Fibroblast of skin of back (primary cell): ENCODE measurements at regions not wholly inside any gene's neighbourhood (a gene's known extent, or its start where the extent isn't known, plus 50 kb on each side); places are given as distances from the start of the nearest gene placed in this dataset.

Source experiments
- DNase-seq: peaks from one replicate; pipeline ENCODE4 v3.0.0-alpha.2; 2013

DNA sequence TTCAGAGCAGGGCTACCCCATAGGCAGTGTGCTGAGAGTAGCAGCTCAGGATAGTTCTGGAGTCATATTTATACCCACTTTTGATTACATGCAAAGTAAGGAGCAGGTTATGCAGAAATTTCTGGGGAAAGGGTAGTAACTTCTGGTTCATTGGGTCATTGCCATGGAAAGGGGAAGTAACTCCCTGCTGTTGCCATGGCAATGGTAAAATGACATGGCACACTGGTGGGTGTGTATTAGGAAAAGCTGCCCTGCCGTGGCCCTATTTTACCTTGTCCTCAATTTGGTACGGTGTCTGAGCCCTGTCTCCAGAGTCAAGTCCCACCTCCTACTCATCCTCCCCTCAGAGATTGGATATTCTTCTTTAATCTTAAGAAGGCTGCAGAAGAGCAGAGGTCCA, 526.7 kb upstream of the TYRP1 start:
- no peak for DNase-seq

DNA sequence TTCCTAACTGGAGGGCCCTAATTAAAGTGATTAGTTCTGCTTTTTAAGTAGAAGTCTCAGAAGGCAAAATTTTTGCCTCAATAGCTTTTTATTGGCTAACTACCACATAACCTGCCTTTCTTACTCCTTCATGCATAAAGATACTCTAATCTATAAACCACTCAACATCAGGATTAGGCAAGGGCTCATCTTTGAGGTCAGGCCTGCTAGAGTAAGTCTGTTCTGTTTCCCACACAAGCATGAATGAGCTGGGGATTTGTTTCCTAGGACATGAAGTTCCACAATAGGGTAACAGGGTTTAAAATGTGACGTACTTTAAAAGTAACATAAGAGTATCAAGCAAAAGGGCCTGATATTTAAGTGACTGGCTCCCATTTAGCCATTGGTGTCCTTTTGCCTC, 522.7 kb upstream of the TYRP1 start:
- no peak for DNase-seq

DNA sequence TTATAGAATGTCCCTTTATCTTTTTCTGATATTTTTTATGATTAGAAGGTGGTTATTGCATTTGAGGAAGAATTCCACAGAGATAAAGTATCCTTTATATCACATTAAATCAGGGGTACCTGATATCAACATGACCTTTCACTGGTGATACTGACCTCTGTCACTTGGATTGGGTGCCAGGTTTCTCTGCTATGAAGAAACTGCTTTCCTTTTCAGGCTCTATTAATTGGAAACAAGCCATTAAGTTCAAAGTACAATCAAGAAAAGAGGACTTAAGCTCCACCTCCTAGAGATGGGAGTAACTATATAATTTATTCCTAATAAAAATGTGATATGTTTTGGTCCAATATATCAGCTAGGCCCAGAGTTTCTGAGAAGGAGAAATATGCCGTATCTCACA, 514.6 kb upstream of the TYRP1 start:
- no peak for DNase-seq

DNA sequence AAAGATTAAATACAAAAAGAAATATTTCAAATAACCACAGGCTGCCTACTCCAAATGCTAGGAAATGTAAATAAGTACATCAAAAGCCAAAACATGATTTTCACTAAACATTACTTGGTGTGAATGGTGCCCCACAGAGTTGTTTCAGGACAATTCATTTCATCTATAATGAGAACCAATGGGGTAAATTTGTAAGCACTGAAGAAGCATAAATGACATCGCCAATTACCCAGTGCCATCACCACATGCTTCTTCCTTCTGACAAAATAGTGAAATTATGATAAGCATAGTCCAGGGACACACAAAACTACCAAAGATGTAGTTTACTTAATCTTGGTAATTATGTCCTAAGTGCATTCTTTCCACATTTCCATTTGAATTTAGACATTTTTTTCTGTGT, 510.4 kb upstream of the TYRP1 start:
- no peak for DNase-seq

DNA sequence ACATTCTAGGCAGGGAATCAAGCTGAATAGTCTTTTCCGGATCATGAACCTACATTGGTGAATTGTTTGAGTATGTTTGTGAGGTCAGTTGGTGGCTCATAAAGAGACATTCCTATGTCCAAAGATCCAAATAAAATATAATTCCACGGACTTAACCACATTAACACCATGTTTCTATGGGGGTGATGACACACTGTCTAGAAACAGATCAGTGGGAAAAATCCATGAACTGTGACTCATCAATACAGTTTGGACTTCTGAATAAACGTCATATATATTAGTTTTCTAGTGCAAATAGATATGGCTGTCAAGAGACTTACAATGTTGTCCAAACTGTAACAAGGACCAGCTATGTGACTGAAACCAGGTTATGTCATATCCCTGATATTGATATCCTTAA, 509.9 kb upstream of the TYRP1 start:
- DNase-seq: peak; percentile 80

DNA sequence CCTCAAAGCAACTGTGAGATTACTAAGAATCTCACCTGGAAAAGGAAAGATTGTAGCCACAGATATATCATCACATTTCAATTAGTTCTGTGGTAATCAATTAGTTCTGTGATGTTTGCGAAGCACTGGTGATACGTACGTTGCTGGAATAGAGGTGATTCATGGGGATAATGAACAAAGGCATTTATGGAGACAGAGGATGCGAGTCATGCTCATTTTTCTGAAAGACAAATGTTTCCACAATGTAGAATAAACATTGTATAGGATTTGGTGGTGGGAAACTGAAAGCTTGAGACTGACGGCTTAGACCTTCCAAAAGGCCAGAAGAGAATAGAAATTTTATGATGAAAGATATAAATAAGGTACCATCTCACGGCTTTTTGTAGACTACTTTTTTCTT, 507.3 kb upstream of the TYRP1 start:
- peak; percentile 82 for DNase-seq

DNA sequence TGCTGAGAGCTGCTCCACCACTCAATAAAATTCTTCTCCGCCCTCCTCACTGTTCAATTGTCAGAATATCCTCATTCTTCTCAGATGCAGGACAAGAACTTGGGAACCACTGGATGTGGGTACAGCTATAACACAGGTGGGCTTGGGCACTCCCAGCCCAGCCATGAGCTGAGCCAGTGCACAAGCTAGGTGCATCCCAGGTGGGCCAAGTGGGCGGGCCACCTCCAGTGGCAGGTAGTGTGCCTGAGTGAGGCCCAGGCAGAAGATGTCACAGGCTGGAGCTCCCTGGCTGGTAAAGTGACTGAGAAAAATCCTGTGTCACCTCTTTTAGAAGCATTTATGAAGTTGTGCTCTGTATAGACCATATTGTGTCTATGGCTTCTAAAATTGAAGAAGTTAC, 501.6 kb upstream of the TYRP1 start:
- DNase-seq: no peak

DNA sequence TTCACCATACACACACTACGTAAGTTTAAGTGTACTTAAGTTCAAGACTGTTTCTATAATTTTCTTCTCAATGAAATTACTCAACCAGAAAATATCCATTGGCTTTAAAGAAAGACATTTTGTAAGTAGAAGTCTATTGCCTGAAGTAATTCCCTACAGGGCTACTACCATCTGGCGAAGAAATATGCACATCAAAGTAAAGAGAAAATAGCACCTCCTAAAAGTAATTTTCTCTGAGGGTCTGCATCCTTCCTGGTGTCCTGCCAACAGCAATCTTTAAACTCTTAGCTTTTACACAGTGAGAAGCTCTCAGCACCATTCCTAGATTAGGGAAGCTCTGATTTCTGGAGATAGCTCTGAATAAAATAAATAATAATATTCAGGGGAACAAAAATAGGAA, 498.5 kb upstream of the TYRP1 start:
- no peak for DNase-seq

DNA sequence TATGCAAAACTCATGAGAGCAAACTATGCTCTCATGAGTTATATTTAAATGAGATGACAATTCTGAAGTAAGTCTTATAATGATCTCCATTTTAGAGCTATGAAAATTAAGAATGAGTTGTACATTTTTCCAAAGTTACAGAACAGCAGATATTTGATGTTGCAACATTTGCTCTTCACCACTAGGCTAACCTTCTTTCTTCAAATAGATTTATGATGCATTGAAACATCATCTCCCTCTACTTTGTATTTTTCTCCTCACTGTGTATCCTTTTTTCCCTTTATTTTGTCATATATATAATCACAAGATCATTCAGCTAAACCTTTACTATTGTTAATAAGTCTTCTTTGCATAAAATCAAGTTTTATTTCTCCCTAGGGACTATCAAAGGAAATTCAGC, 497.7 kb upstream of the TYRP1 start:
- no peak for DNase-seq

DNA sequence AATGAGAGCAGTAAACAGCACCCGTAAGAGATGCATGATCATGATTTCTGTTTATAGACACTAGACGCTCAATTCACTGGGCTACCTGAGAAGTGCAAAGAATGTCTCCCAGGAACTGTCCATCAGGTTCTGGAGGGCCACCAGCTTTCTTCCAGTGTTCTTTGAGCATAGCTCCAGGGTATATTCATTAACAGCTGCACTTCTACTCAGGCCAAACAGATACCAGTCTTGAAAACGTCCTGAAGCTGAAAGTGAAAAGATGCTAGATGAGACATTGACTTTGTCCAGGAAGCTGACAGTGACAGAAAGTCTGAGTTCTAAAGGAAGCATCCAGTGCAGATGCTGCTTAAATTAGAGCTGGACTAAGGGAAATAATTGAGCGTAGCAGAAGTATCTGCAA, 488.7 kb upstream of the TYRP1 start:
- DNase-seq: no peak

DNA sequence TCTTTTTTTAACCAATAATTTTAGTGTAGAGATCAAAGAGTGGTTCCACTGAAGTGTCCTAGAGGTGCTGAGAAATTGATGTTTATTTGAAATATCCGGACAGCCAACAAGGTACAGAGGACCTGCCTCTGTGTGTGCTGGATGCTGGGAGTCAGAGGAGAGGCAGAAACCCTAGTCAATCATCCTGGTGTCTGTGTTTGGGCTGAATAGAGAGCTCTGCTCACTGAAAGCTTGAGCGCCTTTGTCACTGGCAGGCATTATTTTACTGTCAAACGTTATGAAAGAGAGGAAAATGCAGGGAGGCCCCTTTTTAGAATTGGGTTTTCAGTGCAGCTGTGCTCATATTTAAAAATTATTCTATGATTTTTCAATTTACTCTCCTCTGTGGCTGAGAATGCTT, 480.3 kb upstream of the TYRP1 start:
- DNase-seq: no peak

DNA sequence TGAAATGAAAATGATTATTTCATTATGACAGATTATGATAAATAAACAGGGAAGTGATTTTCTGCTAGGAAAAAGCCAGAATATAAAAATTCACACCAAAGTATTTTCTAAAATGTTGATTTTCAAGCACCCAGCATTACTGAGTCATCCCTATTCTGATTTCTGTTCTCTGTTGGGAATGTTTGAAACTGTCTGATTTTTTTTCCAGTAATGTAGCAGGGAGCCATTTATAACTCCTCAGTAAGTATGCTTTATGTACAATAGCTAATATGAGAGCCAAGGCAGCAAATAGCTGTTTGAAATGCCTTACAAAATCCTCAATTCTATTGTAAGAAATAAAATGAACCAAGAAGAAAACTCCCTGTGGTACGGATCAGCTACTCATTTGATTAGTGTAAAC, 471.7 kb upstream of the TYRP1 start:
- no peak for DNase-seq

DNA sequence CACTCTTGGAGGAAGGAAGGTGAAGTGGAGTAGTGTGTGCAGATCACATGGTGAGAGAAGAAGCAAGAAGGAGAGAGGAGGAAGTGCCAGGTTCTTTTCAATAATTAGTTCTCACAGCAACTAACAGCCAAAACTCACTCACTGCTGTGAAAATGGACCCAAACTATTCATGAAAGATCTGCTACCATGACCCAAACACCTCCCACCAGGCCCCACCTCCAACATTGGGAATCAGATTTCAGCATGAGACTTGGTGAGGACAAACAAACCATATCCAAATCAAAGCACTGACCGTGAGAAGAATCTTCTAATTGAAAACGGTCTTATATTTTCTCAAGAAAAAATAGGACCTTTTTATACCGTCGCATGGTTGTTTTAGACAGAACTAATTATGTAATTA, 468.7 kb upstream of the TYRP1 start:
- no peak for DNase-seq

DNA sequence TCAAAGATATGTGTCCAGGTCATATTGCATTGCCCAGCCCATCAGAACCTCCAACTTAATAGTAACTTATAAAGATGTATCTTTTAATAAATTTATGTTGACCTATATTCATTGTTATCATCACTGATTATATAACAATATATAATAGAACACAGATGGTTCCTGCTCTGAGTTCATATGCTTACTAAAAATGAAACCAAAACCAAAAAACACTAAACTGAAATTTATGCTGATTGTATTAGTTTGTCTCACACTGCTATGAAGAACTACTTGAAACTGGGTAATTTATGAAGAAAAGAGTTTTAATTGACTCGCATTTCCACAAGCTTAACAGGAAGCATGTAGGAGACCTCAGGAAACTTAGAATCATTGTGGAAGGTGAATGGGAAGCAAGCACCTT, 462.5 kb upstream of the TYRP1 start:
- DNase-seq: no peak

DNA sequence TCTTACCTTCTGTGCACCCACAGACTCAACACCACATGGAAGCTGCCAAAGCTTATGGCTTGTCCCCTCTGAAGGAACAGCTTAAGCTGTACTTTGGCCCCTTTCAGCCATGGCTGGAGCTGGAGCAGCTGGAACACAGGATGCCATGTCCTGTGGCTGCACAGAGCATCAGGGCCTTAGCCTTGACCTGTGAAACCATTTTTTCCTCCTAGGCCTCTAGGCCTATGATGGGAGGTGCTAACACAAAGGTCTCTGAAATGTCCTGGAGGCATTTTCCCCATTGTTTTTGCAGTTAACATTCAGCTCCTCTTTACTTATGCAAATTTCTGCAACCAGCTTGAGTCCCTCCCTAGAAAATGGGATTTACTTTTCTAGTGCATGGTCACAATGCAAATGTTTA, 461.4 kb upstream of the TYRP1 start:
- no peak for DNase-seq

DNA sequence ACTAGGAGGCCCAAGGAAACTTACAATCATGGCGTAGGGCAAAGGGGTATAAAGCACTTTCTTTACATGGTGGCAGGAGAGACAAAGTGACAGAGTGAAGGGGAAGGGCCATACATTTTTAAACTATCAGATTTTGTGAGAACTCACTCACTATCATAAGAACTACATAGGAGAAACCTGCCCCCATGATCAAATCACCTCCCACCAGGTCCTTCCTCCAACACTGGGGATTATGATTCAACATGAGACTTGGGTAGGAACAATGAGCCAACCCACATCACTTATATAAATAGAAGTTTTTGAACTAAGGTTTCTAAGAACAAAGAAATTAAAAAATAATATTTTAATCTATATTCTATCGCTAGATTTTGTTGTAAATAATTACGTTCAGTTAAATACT, 460.3 kb upstream of the TYRP1 start:
- no peak for DNase-seq

DNA sequence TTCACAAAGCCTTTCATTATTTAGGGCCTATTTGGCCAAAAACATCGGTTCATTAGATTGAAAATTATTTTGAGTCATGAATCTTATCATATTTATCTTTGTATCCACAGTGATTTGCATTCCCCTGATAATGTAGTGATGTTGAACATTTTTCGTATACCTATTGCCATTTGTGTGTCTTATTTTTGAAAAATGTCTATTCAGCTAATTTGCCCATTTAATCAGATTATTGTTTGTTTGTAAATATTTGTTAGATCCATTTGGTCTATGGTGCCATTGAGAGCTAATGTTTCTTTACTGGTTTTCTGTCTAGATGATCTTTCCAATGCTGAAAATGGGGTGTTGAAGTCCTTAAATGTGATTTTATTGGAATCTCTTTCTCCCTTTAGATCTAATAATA, 439.2 kb upstream of the TYRP1 start:
- DNase-seq: no peak

DNA sequence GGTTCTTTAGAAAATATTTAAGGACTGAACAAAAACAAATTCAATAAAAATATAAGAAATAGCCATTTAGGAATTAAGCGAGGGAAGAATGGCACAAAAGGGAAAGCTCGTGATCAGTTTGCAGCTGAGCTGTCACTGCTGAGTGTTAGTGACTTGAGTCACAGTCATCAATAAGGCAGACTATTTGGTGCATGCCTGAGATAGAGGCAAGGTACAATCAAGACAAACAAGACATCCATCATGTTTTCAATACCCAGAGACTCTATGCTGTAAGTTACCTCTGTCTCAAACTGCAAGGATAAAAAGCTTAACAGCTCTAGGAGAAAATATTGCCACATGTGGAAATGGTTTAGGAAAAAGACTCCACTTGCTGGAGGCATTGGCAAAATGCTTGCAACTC, 426.4 kb upstream of the TYRP1 start:
- no peak for DNase-seq

DNA sequence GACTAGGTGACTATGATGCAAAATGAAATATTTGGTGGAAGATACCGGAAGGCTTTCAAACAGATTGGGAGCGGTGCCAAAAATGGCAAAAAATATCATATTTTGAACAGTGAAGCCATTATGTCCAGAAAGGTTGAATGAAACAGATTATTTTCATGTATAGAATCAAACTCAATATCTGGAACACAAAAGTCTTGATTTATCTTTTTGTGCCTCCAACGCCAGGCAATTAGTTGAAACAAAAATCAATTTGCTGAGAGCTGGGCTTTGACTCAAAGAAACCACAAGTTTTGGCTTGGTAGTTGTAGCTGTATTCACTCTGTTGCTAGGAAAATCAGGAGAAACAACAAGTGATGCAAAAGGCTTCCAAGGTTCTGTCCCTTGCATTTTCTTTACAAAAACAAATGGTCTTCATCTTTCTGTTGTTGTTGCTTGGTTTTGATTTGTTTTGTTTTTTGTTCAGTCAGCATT, 421.7 kb upstream of the TYRP1 start:
- no peak for DNase-seq

DNA sequence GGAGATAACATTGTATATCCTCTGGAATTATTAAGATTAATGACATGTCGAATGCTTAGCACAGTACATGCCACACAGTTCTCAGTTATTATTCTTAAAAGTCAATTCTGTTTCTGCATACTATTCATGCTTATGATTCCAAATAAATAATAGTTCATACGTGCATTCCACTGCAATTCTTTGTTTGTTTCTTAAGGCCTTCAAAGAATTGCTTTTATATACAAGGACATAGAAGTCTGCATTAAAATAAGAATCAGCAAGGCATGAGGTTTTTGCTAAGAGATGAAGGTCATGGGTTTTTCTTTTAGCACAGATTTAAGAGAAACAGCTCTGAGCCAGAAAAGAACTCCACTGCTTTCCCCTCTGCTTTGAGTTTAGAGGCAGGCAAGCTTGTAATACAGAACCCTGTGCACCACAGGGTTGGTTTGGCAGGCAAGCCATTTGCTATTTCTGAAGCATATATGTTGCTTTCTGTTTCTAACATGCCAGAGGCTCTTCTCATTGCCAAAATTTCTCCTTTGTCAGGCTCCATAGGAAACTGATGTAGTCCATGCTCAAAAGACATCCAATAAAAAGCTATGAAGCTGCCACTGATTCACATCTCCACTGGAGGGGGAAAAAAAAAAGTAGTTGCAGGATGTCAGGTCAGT, 420.6 kb upstream of the TYRP1 start:
- no peak for DNase-seq

DNA sequence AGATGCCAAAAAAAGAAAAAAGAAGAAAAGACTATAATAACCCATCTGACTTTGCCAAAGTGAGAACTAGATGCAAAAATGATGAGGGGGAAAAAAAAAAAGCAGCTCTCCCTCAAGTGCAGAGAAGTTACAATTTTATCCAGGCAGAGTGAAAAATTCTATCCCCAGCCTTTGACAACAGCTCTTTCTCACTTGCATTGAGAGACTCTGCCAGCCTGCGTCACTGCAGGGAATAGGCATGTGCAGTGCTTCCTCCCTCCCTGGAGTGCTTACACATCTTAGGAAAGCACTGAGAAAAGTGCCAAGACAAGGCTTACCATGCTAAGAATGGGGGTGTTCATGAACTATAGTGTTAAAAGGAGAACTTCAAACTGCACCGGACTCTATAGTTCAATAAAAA, 418.6 kb upstream of the TYRP1 start:
- DNase-seq: no peak

DNA sequence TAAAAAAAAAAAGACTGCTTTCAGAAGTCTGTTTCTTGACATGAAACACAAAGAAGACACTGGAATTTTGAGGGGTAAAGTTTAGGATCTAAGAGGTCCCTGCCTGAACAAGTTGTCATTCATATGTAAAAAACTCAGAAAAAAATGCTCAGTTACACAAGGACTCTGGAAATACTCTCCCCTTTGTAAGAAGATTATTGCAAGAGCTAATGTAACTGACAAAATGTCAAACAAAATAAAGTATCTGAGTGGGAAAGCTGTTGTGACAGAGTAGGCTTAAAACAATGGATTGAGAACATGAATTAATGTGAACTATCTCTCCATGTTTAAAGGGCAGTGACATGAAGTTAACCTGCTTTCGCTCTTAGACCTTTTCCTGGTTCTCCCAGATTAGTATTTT, 416.7 kb upstream of the TYRP1 start:
- no peak for DNase-seq

DNA sequence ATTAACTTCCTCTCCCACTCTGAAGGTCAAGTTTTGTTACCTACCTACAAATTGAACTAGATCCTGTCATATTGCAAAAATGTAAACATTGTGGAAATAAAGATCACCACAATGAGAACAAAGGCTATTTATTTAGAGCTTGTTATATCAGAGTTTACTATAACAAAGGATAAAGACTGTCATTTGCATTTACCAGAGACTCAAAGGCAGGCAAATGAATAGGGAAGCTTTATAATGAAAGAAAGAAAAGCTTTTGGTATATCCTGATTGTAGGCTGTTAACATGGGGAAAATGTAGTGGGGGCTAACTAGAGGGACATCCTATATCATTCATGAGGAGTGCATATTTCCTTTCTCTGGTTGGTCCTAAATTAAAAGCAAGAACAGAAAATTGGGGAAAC, 403.5 kb upstream of the TYRP1 start:
- no peak for DNase-seq

DNA sequence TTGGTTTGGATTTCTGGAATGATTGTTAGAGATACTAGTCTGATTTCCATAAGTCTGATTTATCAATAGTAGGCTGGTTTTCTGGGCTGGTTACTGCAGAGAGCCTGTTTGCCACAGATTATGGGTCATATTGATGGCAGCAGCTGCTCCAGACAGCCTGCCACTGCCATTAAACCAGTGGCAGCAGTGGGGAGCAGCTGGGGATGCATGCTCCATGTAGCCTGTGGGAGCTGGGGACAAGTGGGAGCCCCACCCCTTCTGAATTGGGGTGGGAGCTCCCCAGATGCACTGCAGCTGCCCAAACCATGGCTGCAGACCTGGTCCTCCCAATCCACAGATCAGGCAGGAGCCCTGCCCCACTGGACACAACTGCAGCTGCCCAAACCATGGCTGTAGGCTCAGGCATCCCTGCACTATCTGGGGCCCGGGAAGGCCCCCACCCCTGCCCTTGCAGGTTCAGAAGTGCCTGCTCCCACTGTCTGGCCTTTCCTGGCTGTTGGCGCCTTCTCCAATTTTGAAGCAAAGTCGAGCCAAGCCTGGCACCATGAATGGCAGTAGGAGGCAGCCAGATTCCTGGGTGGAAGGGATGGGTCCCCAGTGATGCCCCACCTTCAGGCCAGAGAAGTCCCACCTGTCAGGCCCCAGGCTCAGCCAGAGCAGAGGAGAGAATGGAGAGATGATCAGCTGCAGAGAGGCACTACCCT, 402.9 kb upstream of the TYRP1 start:
- DNase-seq: no peak

DNA sequence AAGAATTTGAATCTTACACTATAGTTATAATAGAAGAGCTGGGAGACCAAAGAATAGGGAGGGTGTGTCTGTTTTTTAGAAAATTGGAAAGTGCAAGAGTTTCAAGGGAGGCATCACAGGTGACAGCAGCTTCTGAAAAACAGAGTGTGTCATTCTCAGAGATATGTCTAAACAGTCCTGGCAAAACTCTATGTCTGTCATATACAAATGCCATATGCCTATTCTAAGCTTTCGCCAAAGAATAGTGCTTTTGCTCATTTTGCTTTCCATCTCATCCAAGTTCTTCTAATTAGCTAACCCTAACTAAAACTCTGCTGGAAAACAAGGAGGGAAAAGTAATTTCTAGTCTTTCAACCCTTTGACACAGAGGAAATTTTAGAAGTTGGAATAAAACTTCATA, 388.0 kb upstream of the TYRP1 start:
- DNase-seq: no peak
